ENCODE measurements at regions not wholly inside any gene's neighbourhood (a gene's known extent, or its start where the extent isn't known, plus 50 kb on each side); places are given as distances from the start of the nearest gene placed in this dataset.

DNA sequence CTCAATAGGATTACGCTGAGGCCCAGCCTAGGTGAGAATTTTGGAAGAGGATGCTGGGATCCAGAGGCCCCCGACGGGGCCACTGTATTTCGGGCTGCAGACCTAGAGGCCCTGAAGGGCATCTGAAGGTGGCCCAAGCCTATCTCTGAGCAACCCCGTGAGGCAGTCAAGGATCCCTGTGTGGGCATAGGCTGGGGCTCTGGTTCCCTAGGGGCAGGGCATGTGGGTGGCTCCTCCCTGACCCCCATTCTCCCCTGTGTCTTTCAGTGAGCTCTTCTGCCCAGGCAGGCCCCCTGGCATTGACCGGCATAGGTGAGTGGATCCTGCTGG, 216.0 kb downstream of the SNRPN start:
- Histone ChIP-seq H3K4me3 (ENCODE audit: insufficient read depth in 1 of 2, low read depth in 1 of 2, low read length in 2 of 2) (no peak overlapping the region), H3K4ac (ENCODE audit: low read depth in 1 of 2, low read length in 2 of 2) (no peak overlapping the region), H2BK15ac (ENCODE audit: low read depth, poor library complexity, severe bottlenecking) (no peak overlapping the region), H3K27me3 (ENCODE audit: control insufficient read depth in 1 of 2, insufficient read depth in 1 of 2, low read length in 2 of 2) (no peaks in the 10 kb centered on the region), H3K4me2 (ENCODE audit: low read length, poor library complexity, severe bottlenecking) (no peak overlapping the region), H3K18ac (ENCODE audit: low read depth in 1 of 2, low read length in 2 of 2) (no peak overlapping the region), H3K9ac (ENCODE audit: low read length) (no peak overlapping the region), H4K91ac (ENCODE audit: low read length) (no peak overlapping the region), H3K4me1 (ENCODE audit: control insufficient read depth, insufficient read depth, low read depth, low read length) (no peaks in the 10 kb centered on the region), H3K79me1 (replicated peaks; ENCODE audit: low read length, poor library complexity, severe bottlenecking) (no peaks in the 10 kb centered on the region), H3K36me3 (ENCODE audit: control insufficient read depth in 1 of 2, insufficient read depth in 2 of 2, low read depth in 1 of 2, low read length in 2 of 2) (no peaks in the 10 kb centered on the region), H3K9me3 (ENCODE audit: control insufficient read depth, low read length) (peaks cover 19% of the 10 kb centered on the region), H2AFZ (ENCODE audit: low read depth, low read length) (no peak overlapping the region), H2AK5ac (ENCODE audit: low read length, severe bottlenecking) (no peak overlapping the region), H3K27ac (ENCODE audit: low read length, poor library complexity, severe bottlenecking) (no peak overlapping the region), H3K14ac (ENCODE audit: low read length in 2 of 2) (no peak overlapping the region), H3K23ac (ENCODE audit: low read length in 2 of 2) (no peak overlapping the region), H2BK120ac (ENCODE audit: low read depth, low read length) (no peak overlapping the region), H2BK12ac (ENCODE audit: low read length in 2 of 2) (no peak overlapping the region), H4K8ac (ENCODE audit: low read length) (no peak overlapping the region), H2BK5ac (ENCODE audit: low read depth, low read length, poor library complexity, severe bottlenecking) (no peak overlapping the region)
- 82% methylated on average over 6 of the region's 6 CpGs for WGBS
- DNase-seq: no peak

DNA sequence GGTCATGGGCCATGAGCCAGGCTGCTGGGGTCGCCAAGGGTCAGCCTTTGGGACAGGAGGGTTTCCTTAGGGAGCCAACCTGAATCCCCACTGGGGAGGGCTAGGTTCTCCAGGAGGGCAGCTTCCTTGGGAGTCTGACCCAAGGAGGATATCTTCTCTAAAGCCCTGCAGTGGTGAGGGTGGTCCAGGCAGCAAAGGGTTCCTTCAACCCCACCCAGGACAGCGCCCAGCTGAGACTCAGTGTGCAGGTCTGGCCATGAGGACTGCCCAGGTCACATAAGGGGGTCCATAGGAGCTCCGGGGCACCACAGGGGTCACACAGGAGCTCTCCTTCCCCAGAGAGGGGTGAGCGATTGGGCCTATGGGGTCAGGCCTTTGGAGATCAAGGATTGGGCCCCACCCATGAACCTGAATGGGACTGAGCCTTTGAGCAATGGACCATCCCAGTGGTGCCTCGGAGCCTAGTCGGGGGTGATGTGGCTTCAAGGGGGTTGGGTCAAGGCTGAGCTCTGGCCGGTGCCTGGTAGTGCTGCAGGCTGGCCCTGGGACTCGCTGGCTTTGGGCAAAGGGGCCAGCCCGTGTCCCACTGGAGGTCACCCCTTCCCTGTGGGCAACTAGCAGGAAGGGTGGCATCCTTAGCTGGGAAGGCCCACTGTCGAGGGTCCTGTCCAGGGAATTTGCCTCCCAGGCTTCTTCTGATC, 216.5 kb downstream of the SNRPN start:
- H2BK12ac ChIP-seq (ENCODE audit: low read length in 2 of 2): no peak overlapping the region
- H3K14ac ChIP-seq (ENCODE audit: low read length in 2 of 2): no peak overlapping the region
- WGBS: 70% methylated on average over 10 of the region's 10 CpGs
- H4K91ac ChIP-seq (ENCODE audit: low read length): no peak overlapping the region
- H3K23ac ChIP-seq (ENCODE audit: low read length in 2 of 2): no peak overlapping the region
- H3K4me2 ChIP-seq (ENCODE audit: low read length, poor library complexity, severe bottlenecking): no peak overlapping the region
- H3K18ac ChIP-seq (ENCODE audit: low read depth in 1 of 2, low read length in 2 of 2): no peak overlapping the region
- H3K4me3 ChIP-seq (ENCODE audit: insufficient read depth in 1 of 2, low read depth in 1 of 2, low read length in 2 of 2): no peak overlapping the region
- no peak overlapping the region for H2BK120ac ChIP-seq (ENCODE audit: low read depth, low read length)
- no peak for DNase-seq
- H3K36me3 ChIP-seq (ENCODE audit: control insufficient read depth in 1 of 2, insufficient read depth in 2 of 2, low read depth in 1 of 2, low read length in 2 of 2): no peaks in the 10 kb centered on the region
- H2BK5ac ChIP-seq (ENCODE audit: low read depth, low read length, poor library complexity, severe bottlenecking): no peak overlapping the region
- no peaks in the 10 kb centered on the region for H3K4me1 ChIP-seq (ENCODE audit: control insufficient read depth, insufficient read depth, low read depth, low read length)
- no peak overlapping the region for H3K9ac ChIP-seq (ENCODE audit: low read length)
- H3K9me3 ChIP-seq (ENCODE audit: control insufficient read depth, low read length): peaks cover 15% of the 10 kb centered on the region
- no peaks in the 10 kb centered on the region for H3K27me3 ChIP-seq (ENCODE audit: control insufficient read depth in 1 of 2, insufficient read depth in 1 of 2, low read length in 2 of 2)
- no peak overlapping the region for H2AK5ac ChIP-seq (ENCODE audit: low read length, severe bottlenecking)
- H3K4ac ChIP-seq (ENCODE audit: low read depth in 1 of 2, low read length in 2 of 2): no peak overlapping the region
- no peaks in the 10 kb centered on the region for H3K79me1 ChIP-seq (replicated peaks; ENCODE audit: low read length, poor library complexity, severe bottlenecking)
- no peak overlapping the region for H2BK15ac ChIP-seq (ENCODE audit: low read depth, poor library complexity, severe bottlenecking)
- no peak overlapping the region for H2AFZ ChIP-seq (ENCODE audit: low read depth, low read length)
- H4K8ac ChIP-seq (ENCODE audit: low read length): no peak overlapping the region
- H3K27ac ChIP-seq (ENCODE audit: low read length, poor library complexity, severe bottlenecking): no peak overlapping the region

DNA sequence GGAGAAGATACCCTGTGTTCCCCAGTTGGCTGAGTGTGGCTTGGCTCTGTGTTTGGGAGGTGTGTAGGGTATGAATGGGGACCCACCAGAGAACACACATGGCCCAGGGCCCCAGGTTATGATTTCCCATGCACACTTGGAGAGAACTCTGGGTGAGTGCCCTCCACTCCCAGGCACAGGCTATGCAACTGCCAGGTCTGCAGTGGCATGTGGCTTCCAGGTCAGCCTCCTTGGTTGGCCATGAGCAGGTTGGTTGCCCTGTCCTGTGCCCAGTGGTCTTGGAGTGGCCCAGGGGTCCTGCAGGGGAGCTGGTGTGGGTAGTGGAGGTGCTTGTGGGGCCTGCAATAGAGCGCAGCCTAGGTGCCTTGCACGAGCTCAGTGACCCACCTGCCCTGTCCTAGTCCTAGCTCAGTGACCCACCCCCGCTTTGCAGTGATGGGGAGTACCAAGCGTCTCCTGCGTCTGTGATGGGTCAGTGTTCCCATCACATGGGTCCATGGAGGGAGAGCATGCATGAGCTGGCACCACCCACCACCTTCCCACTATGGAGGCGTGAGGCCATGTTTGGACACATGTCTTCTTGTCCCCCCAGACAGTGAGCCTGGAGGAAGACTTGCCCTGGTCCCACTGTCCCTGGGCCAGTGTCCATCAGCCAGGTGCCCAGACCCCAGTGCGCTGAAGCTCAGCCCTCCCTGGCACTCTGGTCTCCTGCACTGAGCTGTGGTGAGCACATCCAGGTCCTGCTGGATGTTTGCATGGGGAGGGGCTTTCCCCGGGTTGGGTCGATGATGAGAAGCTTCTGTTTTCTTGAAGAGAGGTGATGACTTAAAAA, 217.3 kb downstream of the SNRPN start:
- Histone ChIP-seq H2BK5ac (ENCODE audit: low read depth, low read length, poor library complexity, severe bottlenecking) (no peak overlapping the region), H3K36me3 (ENCODE audit: control insufficient read depth in 1 of 2, insufficient read depth in 2 of 2, low read depth in 1 of 2, low read length in 2 of 2) (no peaks in the 10 kb centered on the region), H3K9me3 (ENCODE audit: control insufficient read depth, low read length) (peaks cover 15% of the 10 kb centered on the region), H2BK15ac (ENCODE audit: low read depth, poor library complexity, severe bottlenecking) (no peak overlapping the region), H3K4me2 (ENCODE audit: low read length, poor library complexity, severe bottlenecking) (no peak overlapping the region), H3K9ac (ENCODE audit: low read length) (no peak overlapping the region), H3K4me3 (ENCODE audit: insufficient read depth in 1 of 2, low read depth in 1 of 2, low read length in 2 of 2) (no peak overlapping the region), H3K23ac (ENCODE audit: low read length in 2 of 2) (no peak overlapping the region), H3K4me1 (ENCODE audit: control insufficient read depth, insufficient read depth, low read depth, low read length) (no peaks in the 10 kb centered on the region), H4K8ac (ENCODE audit: low read length) (no peak overlapping the region), H3K18ac (ENCODE audit: low read depth in 1 of 2, low read length in 2 of 2) (no peak overlapping the region), H3K27me3 (ENCODE audit: control insufficient read depth in 1 of 2, insufficient read depth in 1 of 2, low read length in 2 of 2) (no peaks in the 10 kb centered on the region), H2BK120ac (ENCODE audit: low read depth, low read length) (no peak overlapping the region), H3K27ac (ENCODE audit: low read length, poor library complexity, severe bottlenecking) (no peak overlapping the region), H4K91ac (ENCODE audit: low read length) (peak overlapping the region; percentile 48), H3K14ac (ENCODE audit: low read length in 2 of 2) (no peak overlapping the region), H2BK12ac (ENCODE audit: low read length in 2 of 2) (no peak overlapping the region), H2AK5ac (ENCODE audit: low read length, severe bottlenecking) (no peak overlapping the region), H3K79me1 (replicated peaks; ENCODE audit: low read length, poor library complexity, severe bottlenecking) (no peaks in the 10 kb centered on the region), H3K4ac (ENCODE audit: low read depth in 1 of 2, low read length in 2 of 2) (no peak overlapping the region), H2AFZ (ENCODE audit: low read depth, low read length) (no peak overlapping the region)
- 89% methylated on average over 9 of the region's 9 CpGs for WGBS
- no peak for DNase-seq

DNA sequence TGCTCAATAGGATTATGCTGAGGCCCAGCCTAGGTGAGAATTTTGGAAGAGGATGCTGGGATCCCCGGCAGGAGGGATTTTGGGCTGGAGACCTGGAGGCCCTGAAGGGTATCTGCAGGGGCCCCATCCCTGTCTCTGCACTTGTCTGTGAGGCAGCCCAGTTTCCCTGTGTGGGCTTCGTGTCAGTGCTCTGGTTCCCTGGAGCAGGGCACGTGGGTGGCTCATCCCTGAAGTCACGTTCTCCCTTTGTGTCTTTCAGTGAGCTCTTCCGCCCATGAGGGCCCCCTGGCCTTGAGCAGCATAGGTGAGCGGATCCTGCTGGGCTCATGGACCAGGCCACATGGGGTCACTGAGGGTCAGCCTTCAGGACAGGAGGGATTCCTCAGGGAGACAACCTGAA, 217.9 kb downstream of the SNRPN start:
- H3K14ac ChIP-seq (ENCODE audit: low read length in 2 of 2): no peak overlapping the region
- H2BK120ac ChIP-seq (ENCODE audit: low read depth, low read length): no peak overlapping the region
- no peak overlapping the region for H3K23ac ChIP-seq (ENCODE audit: low read length in 2 of 2)
- H2AK5ac ChIP-seq (ENCODE audit: low read length, severe bottlenecking): no peak overlapping the region
- H2BK12ac ChIP-seq (ENCODE audit: low read length in 2 of 2): no peak overlapping the region
- no peak overlapping the region for H4K91ac ChIP-seq (ENCODE audit: low read length)
- peaks cover 12% of the 10 kb centered on the region for H3K9me3 ChIP-seq (ENCODE audit: control insufficient read depth, low read length)
- no peaks in the 10 kb centered on the region for H3K79me1 ChIP-seq (replicated peaks; ENCODE audit: low read length, poor library complexity, severe bottlenecking)
- H4K8ac ChIP-seq (ENCODE audit: low read length): no peak overlapping the region
- H3K27me3 ChIP-seq (ENCODE audit: control insufficient read depth in 1 of 2, insufficient read depth in 1 of 2, low read length in 2 of 2): no peaks in the 10 kb centered on the region
- no peak overlapping the region for H3K4ac ChIP-seq (ENCODE audit: low read depth in 1 of 2, low read length in 2 of 2)
- H3K4me3 ChIP-seq (ENCODE audit: insufficient read depth in 1 of 2, low read depth in 1 of 2, low read length in 2 of 2): no peak overlapping the region
- H3K9ac ChIP-seq (ENCODE audit: low read length): no peak overlapping the region
- no peak overlapping the region for H3K27ac ChIP-seq (ENCODE audit: low read length, poor library complexity, severe bottlenecking)
- H3K4me1 ChIP-seq (ENCODE audit: control insufficient read depth, insufficient read depth, low read depth, low read length): no peaks in the 10 kb centered on the region
- 69% methylated on average over 6 of the region's 6 CpGs for WGBS
- no peak overlapping the region for H3K18ac ChIP-seq (ENCODE audit: low read depth in 1 of 2, low read length in 2 of 2)
- no peak for DNase-seq
- no peak overlapping the region for H2BK15ac ChIP-seq (ENCODE audit: low read depth, poor library complexity, severe bottlenecking)
- no peaks in the 10 kb centered on the region for H3K36me3 ChIP-seq (ENCODE audit: control insufficient read depth in 1 of 2, insufficient read depth in 2 of 2, low read depth in 1 of 2, low read length in 2 of 2)
- H2BK5ac ChIP-seq (ENCODE audit: low read depth, low read length, poor library complexity, severe bottlenecking): no peak overlapping the region
- H3K4me2 ChIP-seq (ENCODE audit: low read length, poor library complexity, severe bottlenecking): no peak overlapping the region
- no peak overlapping the region for H2AFZ ChIP-seq (ENCODE audit: low read depth, low read length)
